ENCODE measurements at regions not wholly inside any gene's neighbourhood (a gene's known extent, or its start where the extent isn't known, plus 50 kb on each side); places are given as distances from the start of the nearest gene placed in this dataset.

DNA sequence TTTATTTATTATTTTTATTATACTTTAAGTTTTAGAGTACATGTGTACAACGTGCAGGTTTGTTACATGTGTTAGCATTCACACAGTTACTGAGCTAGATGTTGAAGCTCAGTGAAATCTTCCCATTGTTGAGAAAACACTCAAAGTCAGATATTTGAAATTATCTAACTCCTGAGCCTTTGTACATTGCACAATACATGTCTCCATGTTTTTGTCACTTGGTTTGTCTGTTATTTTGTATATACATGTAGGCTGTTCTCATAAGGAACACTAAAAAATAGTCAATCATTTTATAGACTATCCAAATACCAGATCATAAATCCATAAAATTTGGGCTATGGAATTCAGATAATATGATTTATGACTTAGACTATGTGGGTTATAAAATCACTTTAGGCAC lies 1126.5 kb downstream of the NSUN3 start:
- Histone ChIP-seq H3K4me3 (ENCODE audit: low read depth in 1 of 2, low read length in 2 of 2) (no peak overlapping the region), H3K9ac (ENCODE audit: low read length) (no peak overlapping the region), H3K27ac (ENCODE audit: low read depth, low read length) (no peak overlapping the region), H3K9me3 (ENCODE audit: low read length) (no peaks in the 10 kb centered on the region), H3K4me1 (ENCODE audit: insufficient read depth, low read length) (no peaks in the 10 kb centered on the region), H3K27me3 (ENCODE audit: control insufficient read depth in 1 of 2, insufficient read depth in 2 of 2, low read length in 2 of 2) (no peaks in the 10 kb centered on the region), H3K36me3 (ENCODE audit: insufficient read depth, low read length) (no peaks in the 10 kb centered on the region)

- Histone ChIP-seq H3K27ac (ENCODE audit: low read depth, low read length) (no peak overlapping the region), H3K9ac (ENCODE audit: low read length) (no peak overlapping the region), H3K27me3 (ENCODE audit: control insufficient read depth in 1 of 2, insufficient read depth in 2 of 2, low read length in 2 of 2) (no peaks in the 10 kb centered on the region), H3K36me3 (ENCODE audit: insufficient read depth, low read length) (no peaks in the 10 kb centered on the region), H3K4me3 (ENCODE audit: low read depth in 1 of 2, low read length in 2 of 2) (no peak overlapping the region), H3K9me3 (ENCODE audit: low read length) (no peaks in the 10 kb centered on the region), H3K4me1 (ENCODE audit: insufficient read depth, low read length) (no peaks in the 10 kb centered on the region)
Measured at GRCh38 chr3:95197661-95198060, 1134.8 kb downstream of the NSUN3 start.

GRCh38 chr3:95200384-95200783 lies 1137.5 kb downstream of the NSUN3 start:
- H3K27me3 ChIP-seq (ENCODE audit: control insufficient read depth in 1 of 2, insufficient read depth in 2 of 2, low read length in 2 of 2) = no peaks in the 10 kb centered on the region
- no peak overlapping the region for H3K9ac ChIP-seq (ENCODE audit: low read length)
- H3K36me3 ChIP-seq (ENCODE audit: insufficient read depth, low read length) = no peaks in the 10 kb centered on the region
- H3K4me1 ChIP-seq (ENCODE audit: insufficient read depth, low read length) = no peaks in the 10 kb centered on the region
- H3K9me3 ChIP-seq (ENCODE audit: low read length) = no peaks in the 10 kb centered on the region
- H3K4me3 ChIP-seq (ENCODE audit: low read depth in 1 of 2, low read length in 2 of 2) = no peak overlapping the region
- H3K27ac ChIP-seq (ENCODE audit: low read depth, low read length) = no peak overlapping the region

DNA sequence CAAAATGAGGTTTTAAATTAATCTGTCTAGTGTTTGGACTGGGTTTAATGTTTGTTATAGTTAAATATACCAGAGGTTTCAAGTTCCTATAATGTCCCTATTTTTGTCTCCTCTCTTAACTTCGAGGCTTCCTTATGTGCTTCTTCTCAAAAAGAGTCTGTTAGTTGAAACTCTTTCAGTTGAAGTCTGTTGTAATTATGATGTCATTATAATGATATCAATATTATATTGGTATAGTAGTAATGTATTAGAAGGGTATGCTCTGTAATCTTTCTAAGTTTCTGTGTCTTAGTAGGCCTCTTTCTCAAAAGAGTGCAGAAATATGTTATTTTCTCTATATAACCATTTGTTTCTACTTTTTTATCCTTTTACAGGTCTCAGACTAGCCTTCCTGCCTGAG lies 1148.0 kb downstream of the NSUN3 start:
- Histone ChIP-seq H3K36me3 (ENCODE audit: insufficient read depth, low read length) (no peaks in the 10 kb centered on the region), H3K4me1 (ENCODE audit: insufficient read depth, low read length) (no peaks in the 10 kb centered on the region), H3K27me3 (ENCODE audit: control insufficient read depth in 1 of 2, insufficient read depth in 2 of 2, low read length in 2 of 2) (no peaks in the 10 kb centered on the region)

DNA sequence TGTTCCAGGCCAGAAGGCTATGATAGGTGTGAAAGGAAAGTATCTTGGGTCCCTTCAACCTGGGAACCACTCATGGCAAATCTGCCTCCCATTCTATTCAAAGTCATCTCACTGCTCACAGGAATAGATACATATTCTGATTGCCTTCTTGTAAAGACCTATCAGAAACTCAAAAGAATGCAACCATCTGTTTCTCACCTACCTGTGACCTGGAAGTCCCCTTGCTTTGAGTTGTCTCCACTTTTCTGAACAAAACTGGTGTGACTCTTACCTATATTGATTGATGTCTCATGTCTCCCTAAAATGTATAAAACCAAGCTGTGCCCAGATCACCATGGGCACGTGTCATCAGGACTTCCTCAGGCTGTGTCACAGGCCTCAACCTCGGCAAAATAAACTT lies 1149.3 kb downstream of the NSUN3 start:
- Histone ChIP-seq H3K27me3 (ENCODE audit: control insufficient read depth in 1 of 2, insufficient read depth in 2 of 2, low read length in 2 of 2) (no peaks in the 10 kb centered on the region), H3K9me3 (ENCODE audit: low read length) (no peaks in the 10 kb centered on the region), H3K4me3 (ENCODE audit: low read depth in 1 of 2, low read length in 2 of 2) (no peak overlapping the region), H3K9ac (ENCODE audit: low read length) (no peak overlapping the region), H3K27ac (ENCODE audit: low read depth, low read length) (no peak overlapping the region), H3K4me1 (ENCODE audit: insufficient read depth, low read length) (no peaks in the 10 kb centered on the region), H3K36me3 (ENCODE audit: insufficient read depth, low read length) (no peaks in the 10 kb centered on the region)

More for the DNA sequence above, 1148.0 kb downstream of the NSUN3 start:
- H3K9ac ChIP-seq (ENCODE audit: low read length) = no peak overlapping the region
- no peak overlapping the region for H3K4me3 ChIP-seq (ENCODE audit: low read depth in 1 of 2, low read length in 2 of 2)
- H3K9me3 ChIP-seq (ENCODE audit: low read length) = no peaks in the 10 kb centered on the region
- no peak overlapping the region for H3K27ac ChIP-seq (ENCODE audit: low read depth, low read length)

- H3K9ac ChIP-seq (ENCODE audit: low read length) = no peak overlapping the region
- H3K36me3 ChIP-seq (ENCODE audit: insufficient read depth, low read length) = no peaks in the 10 kb centered on the region
- no peak overlapping the region for H3K27ac ChIP-seq (ENCODE audit: low read depth, low read length)
- H3K27me3 ChIP-seq (ENCODE audit: control insufficient read depth in 1 of 2, insufficient read depth in 2 of 2, low read length in 2 of 2) = no peaks in the 10 kb centered on the region
- H3K4me3 ChIP-seq (ENCODE audit: low read depth in 1 of 2, low read length in 2 of 2) = no peak overlapping the region
- no peaks in the 10 kb centered on the region for H3K9me3 ChIP-seq (ENCODE audit: low read length)
- H3K4me1 ChIP-seq (ENCODE audit: insufficient read depth, low read length) = no peaks in the 10 kb centered on the region
Measured at GRCh38 chr3:95215437-95215957, 1152.6 kb downstream of the NSUN3 start.

DNA sequence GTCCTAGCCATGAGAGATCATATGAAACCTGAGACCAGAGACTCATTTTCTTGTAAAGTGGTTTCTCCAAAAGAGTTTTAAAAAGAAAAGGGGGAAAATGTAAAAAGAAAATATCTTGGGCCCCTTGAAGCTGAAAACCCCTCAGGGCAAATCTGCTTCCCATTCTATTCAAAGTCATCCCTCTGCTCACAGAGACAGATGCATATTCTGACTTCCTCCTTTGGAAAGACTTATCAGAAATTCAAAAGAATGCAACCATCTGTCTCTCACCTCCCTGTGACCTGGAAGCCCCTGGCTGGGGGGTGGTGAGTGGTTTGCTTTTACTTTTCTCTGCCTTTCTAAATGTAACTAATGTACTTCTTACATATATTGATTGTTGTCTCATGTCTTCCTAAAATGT lies 1154.8 kb downstream of the NSUN3 start:
- Histone ChIP-seq H3K36me3 (ENCODE audit: insufficient read depth, low read length) (no peaks in the 10 kb centered on the region), H3K9ac (ENCODE audit: low read length) (no peak overlapping the region), H3K27me3 (ENCODE audit: control insufficient read depth in 1 of 2, insufficient read depth in 2 of 2, low read length in 2 of 2) (no peaks in the 10 kb centered on the region), H3K27ac (ENCODE audit: low read depth, low read length) (no peak overlapping the region), H3K4me1 (ENCODE audit: insufficient read depth, low read length) (no peaks in the 10 kb centered on the region), H3K4me3 (ENCODE audit: low read depth in 1 of 2, low read length in 2 of 2) (no peak overlapping the region), H3K9me3 (ENCODE audit: low read length) (no peaks in the 10 kb centered on the region)

DNA sequence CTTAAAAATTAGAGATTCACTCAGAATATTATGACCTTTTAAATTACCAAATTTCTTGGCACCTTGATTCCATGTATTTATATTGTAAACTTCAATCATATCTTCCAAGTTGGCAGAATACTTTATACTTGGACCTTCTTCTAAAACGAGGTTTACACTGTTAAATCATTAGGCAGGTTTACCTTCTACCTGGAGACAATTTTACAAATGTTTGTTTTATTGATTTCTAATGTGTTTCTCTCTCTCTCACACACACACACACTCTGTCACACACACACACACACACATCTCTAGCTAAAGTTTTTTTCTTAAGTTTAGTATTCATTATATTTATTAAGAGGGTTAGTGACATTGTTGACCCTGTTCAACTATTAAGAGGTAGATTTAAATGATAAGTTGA lies 1155.6 kb downstream of the NSUN3 start:
- Histone ChIP-seq H3K9me3 (ENCODE audit: low read length) (no peaks in the 10 kb centered on the region), H3K9ac (ENCODE audit: low read length) (no peak overlapping the region), H3K27ac (ENCODE audit: low read depth, low read length) (no peak overlapping the region), H3K4me1 (ENCODE audit: insufficient read depth, low read length) (no peaks in the 10 kb centered on the region), H3K27me3 (ENCODE audit: control insufficient read depth in 1 of 2, insufficient read depth in 2 of 2, low read length in 2 of 2) (no peaks in the 10 kb centered on the region), H3K36me3 (ENCODE audit: insufficient read depth, low read length) (no peaks in the 10 kb centered on the region), H3K4me3 (ENCODE audit: low read depth in 1 of 2, low read length in 2 of 2) (no peak overlapping the region)

GRCh38 chr3:95226437-95226836 lies 1163.6 kb downstream of the NSUN3 start:
- Histone ChIP-seq H3K36me3 (ENCODE audit: insufficient read depth, low read length) (no peaks in the 10 kb centered on the region), H3K9me3 (ENCODE audit: low read length) (no peaks in the 10 kb centered on the region), H3K4me1 (ENCODE audit: insufficient read depth, low read length) (no peaks in the 10 kb centered on the region), H3K9ac (ENCODE audit: low read length) (no peak overlapping the region), H3K27me3 (ENCODE audit: control insufficient read depth in 1 of 2, insufficient read depth in 2 of 2, low read length in 2 of 2) (no peaks in the 10 kb centered on the region), H3K4me3 (ENCODE audit: low read depth in 1 of 2, low read length in 2 of 2) (no peak overlapping the region), H3K27ac (ENCODE audit: low read depth, low read length) (no peak overlapping the region)

GRCh38 chr3:95227092-95227491 lies 1164.2 kb downstream of the NSUN3 start:
- Histone ChIP-seq H3K27ac (ENCODE audit: low read depth, low read length) (no peak overlapping the region), H3K4me3 (ENCODE audit: low read depth in 1 of 2, low read length in 2 of 2) (no peak overlapping the region), H3K9ac (ENCODE audit: low read length) (no peak overlapping the region), H3K27me3 (ENCODE audit: control insufficient read depth in 1 of 2, insufficient read depth in 2 of 2, low read length in 2 of 2) (no peaks in the 10 kb centered on the region), H3K36me3 (ENCODE audit: insufficient read depth, low read length) (no peaks in the 10 kb centered on the region), H3K9me3 (ENCODE audit: low read length) (no peaks in the 10 kb centered on the region), H3K4me1 (ENCODE audit: insufficient read depth, low read length) (no peaks in the 10 kb centered on the region)

GRCh38 chr3:95228416-95228815 lies 1165.6 kb downstream of the NSUN3 start:
- H3K9ac ChIP-seq (ENCODE audit: low read length) = no peak overlapping the region
- H3K36me3 ChIP-seq (ENCODE audit: insufficient read depth, low read length) = no peaks in the 10 kb centered on the region
- H3K4me3 ChIP-seq (ENCODE audit: low read depth in 1 of 2, low read length in 2 of 2) = no peak overlapping the region
- H3K9me3 ChIP-seq (ENCODE audit: low read length) = no peaks in the 10 kb centered on the region
- H3K27ac ChIP-seq (ENCODE audit: low read depth, low read length) = no peak overlapping the region
- no peaks in the 10 kb centered on the region for H3K27me3 ChIP-seq (ENCODE audit: control insufficient read depth in 1 of 2, insufficient read depth in 2 of 2, low read length in 2 of 2)
- no peaks in the 10 kb centered on the region for H3K4me1 ChIP-seq (ENCODE audit: insufficient read depth, low read length)

- Histone ChIP-seq H3K4me3 (ENCODE audit: low read depth in 1 of 2, low read length in 2 of 2) (no peak overlapping the region), H3K27me3 (ENCODE audit: control insufficient read depth in 1 of 2, insufficient read depth in 2 of 2, low read length in 2 of 2) (no peaks in the 10 kb centered on the region), H3K9ac (ENCODE audit: low read length) (no peak overlapping the region), H3K36me3 (ENCODE audit: insufficient read depth, low read length) (no peaks in the 10 kb centered on the region), H3K4me1 (ENCODE audit: insufficient read depth, low read length) (no peaks in the 10 kb centered on the region), H3K27ac (ENCODE audit: low read depth, low read length) (no peak overlapping the region), H3K9me3 (ENCODE audit: low read length) (no peaks in the 10 kb centered on the region)
Measured at GRCh38 chr3:95235916-95236315, 1173.1 kb downstream of the NSUN3 start.

All from muscle layer of colon (tissue), 2 donors.